ENCODE measurements at regions not wholly inside any gene's neighbourhood (a gene's known extent, or its start where the extent isn't known, plus 50 kb on each side); places are given as distances from the start of the nearest gene placed in this dataset.

- TF ChIP-seq CTCF (IDR thresholded peaks at IDR 0.05) (no peak), POLR2A (IDR thresholded peaks at IDR 0.05) (no peak)
These were observed 259.6 kb upstream of the KRR1 start for GRCh38 chr12:75771023-75771422.

Measured in body of pancreas (tissue), 4 donors.